K562 (cell line): ENCODE measurements at regions not wholly inside any gene's neighbourhood (a gene's known extent, or its start where the extent isn't known, plus 50 kb on each side); places are given as distances from the start of the nearest gene placed in this dataset.

ENCODE experiments used
- CBX5 ChIP-seq: IDR thresholded peaks from 2 replicates; pipeline ENCODE4 v1.6.1; 2014; ENCODE audit warnings: low read depth, borderline replicate concordance
- EZH2 ChIP-seq: IDR thresholded peaks from 2 replicates; pipeline ENCODE4 v1.6.1; 2012; ENCODE audit warnings: low read depth, mild to moderate bottlenecking, inconsistent platforms, low read length, borderline replicate concordance
- FOXP1 ChIP-seq: sonication (generic); formaldehyde crosslinking; IDR thresholded peaks from 2 replicates; pipeline ENCODE4 v1.8.0; 2022; ENCODE audit warnings: mild to moderate bottlenecking, missing genetic modification reagents
- SIN3A ChIP-seq, 2 experiments: fragments of 150-350 bp in 1 of 2; IDR thresholded peaks; 2 replicates each; pipeline ENCODE4 v1.6.1; 2011 to 2016; ENCODE audit warnings: borderline replicate concordance in 2 of 2, low read depth in 2 of 2, low read length in 2 of 2, mild to moderate bottlenecking in 2 of 2, moderate library complexity in 2 of 2; ENCODE audit not compliant: control insufficient read depth in 1 of 2
- SMAD3 ChIP-seq: fragments of 450-650 bp; formaldehyde crosslinking; conservative IDR thresholded peaks from 2 replicates; pipeline ENCODE4 v1.4.0; 2020; ENCODE audit warnings: mild to moderate bottlenecking
- SREBF1 ChIP-seq: fragments of 150-350 bp; IDR thresholded peaks from 2 replicates; pipeline ENCODE4 v1.6.1; 2014; ENCODE audit warnings: antibody characterized with exemption, low read depth, low read length, borderline replicate concordance
- TCF7 ChIP-seq: sonication (generic); IDR thresholded peaks from 2 replicates; pipeline ENCODE4 v1.6.1; 2016; ENCODE audit warnings: antibody characterized with exemption, borderline replicate concordance
- TEAD1 ChIP-seq, 2 experiments: fragments of 450-650 bp in 1 of 2; sonication (generic) in 1 of 2; formaldehyde crosslinking; IDR thresholded peaks; 2 replicates each; pipeline versions ENCODE4 v1.4.0 to v1.8.0; 2020 to 2022; ENCODE audit warnings: mild to moderate bottlenecking in 2 of 2, missing genetic modification reagents in 1 of 2
- TEAD4 ChIP-seq, 2 experiments: sonication (generic) in 1 of 2; formaldehyde crosslinking in 1 of 2; IDR thresholded peaks; 2 replicates each; pipeline versions ENCODE4 v1.6.1 to v1.8.0; 2012 to 2022; ENCODE audit warnings: borderline replicate concordance in 1 of 2, inconsistent platforms in 1 of 2, low read length in 1 of 2, mild to moderate bottlenecking in 1 of 2, missing genetic modification reagents in 1 of 2
- ZBTB17 ChIP-seq: fragments of 450-650 bp; formaldehyde crosslinking; IDR thresholded peaks from 2 replicates; pipeline ENCODE4 v1.4.0; 2020; ENCODE audit warnings: mild to moderate bottlenecking
- ZBTB8A ChIP-seq: fragments of 450-650 bp; IDR thresholded peaks from 2 replicates; pipeline ENCODE4 v1.6.1; 2018; ENCODE audit warnings: mild to moderate bottlenecking, moderate library complexity; ENCODE audit not compliant: partially characterized antibody
- TF ChIP-seq, protein P1 (sequence below), 3 experiments: IDR thresholded peaks in 2 of 3; conservative IDR thresholded peaks in 1 of 3; 2 replicates each; pipeline ENCODE4 v1.5.1; 2011 to 2012; ENCODE audit warnings: low read length in 3 of 3, mild to moderate bottlenecking in 3 of 3, control low read depth in 2 of 3, improper control_type of control experiment in 1 of 3, inconsistent platforms in 1 of 3, low read depth in 1 of 3, mixed read lengths in 1 of 3, moderate library complexity in 1 of 3; ENCODE audit not compliant: insufficient read depth in 2 of 3
- TF ChIP-seq, protein P2 (sequence below), 2 experiments: fragments of 450-650 bp in 1 of 2; sonication (generic) in 1 of 2; formaldehyde crosslinking in 1 of 2; IDR thresholded peaks in 1 of 2; conservative IDR thresholded peaks in 1 of 2; 2 replicates each; pipeline versions ENCODE4 v1.6.1 to v1.8.1; 2016 to 2023; ENCODE audit warnings: mild to moderate bottlenecking in 2 of 2, moderate library complexity in 2 of 2, inconsistent platforms in 1 of 2, missing genetic modification reagents in 1 of 2
- TF ChIP-seq, protein P3 (sequence below): sonication (generic); formaldehyde crosslinking; IDR thresholded peaks from 2 replicates; pipeline ENCODE4 v1.8.0; 2022; ENCODE audit warnings: mild to moderate bottlenecking, low read depth, missing genetic modification reagents

DNA sequence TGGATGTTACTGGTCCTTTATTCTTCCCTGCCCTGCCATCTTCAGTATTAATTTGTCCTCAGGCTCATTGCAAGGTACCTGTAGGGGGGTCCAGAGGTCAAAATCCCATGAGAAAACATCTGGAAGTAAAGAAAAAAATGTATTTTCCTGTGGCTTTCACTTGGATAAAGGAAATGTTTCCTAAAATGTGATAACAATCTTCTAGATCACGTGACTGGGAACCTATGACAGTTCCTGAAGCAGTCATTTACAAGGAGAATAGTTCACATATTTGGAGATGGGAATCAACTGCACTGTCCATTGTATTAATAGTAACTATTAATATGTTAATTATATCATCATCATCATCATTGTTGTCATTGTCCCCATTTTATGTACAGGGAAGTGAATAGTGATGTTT, 915.1 kb upstream of the EEF2KMT start:
- TF ChIP-seq, protein P1, sequence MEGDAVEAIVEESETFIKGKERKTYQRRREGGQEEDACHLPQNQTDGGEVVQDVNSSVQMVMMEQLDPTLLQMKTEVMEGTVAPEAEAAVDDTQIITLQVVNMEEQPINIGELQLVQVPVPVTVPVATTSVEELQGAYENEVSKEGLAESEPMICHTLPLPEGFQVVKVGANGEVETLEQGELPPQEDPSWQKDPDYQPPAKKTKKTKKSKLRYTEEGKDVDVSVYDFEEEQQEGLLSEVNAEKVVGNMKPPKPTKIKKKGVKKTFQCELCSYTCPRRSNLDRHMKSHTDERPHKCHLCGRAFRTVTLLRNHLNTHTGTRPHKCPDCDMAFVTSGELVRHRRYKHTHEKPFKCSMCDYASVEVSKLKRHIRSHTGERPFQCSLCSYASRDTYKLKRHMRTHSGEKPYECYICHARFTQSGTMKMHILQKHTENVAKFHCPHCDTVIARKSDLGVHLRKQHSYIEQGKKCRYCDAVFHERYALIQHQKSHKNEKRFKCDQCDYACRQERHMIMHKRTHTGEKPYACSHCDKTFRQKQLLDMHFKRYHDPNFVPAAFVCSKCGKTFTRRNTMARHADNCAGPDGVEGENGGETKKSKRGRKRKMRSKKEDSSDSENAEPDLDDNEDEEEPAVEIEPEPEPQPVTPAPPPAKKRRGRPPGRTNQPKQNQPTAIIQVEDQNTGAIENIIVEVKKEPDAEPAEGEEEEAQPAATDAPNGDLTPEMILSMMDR (IDR thresholded peaks at IDR 0.05 in 2 of 3, conservative IDR thresholded peaks at IDR 0.05 in 1 of 3; ENCODE audit: insufficient read depth in 2 of 3, low read depth in 1 of 3, low read length in 3 of 3), result no peak
- no peak for TF ChIP-seq CBX5
- no peak for TF ChIP-seq SIN3A (IDR thresholded peaks at IDR 0.05; ENCODE audit: borderline replicate concordance in 2 of 2, control insufficient read depth in 1 of 2, low read depth in 2 of 2, low read length in 2 of 2)
- TF ChIP-seq ZBTB8A, result no peak
- TF ChIP-seq, protein P2, sequence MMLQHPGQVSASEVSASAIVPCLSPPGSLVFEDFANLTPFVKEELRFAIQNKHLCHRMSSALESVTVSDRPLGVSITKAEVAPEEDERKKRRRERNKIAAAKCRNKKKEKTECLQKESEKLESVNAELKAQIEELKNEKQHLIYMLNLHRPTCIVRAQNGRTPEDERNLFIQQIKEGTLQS (IDR thresholded peaks at IDR 0.05), result no peak
- TF ChIP-seq, protein P2 (CRISPR knock-in tag; conservative IDR thresholded peaks at IDR 0.05), result no peak
- TF ChIP-seq EZH2, result no peak
- no peak for TF ChIP-seq TCF7
- TF ChIP-seq, protein P3, sequence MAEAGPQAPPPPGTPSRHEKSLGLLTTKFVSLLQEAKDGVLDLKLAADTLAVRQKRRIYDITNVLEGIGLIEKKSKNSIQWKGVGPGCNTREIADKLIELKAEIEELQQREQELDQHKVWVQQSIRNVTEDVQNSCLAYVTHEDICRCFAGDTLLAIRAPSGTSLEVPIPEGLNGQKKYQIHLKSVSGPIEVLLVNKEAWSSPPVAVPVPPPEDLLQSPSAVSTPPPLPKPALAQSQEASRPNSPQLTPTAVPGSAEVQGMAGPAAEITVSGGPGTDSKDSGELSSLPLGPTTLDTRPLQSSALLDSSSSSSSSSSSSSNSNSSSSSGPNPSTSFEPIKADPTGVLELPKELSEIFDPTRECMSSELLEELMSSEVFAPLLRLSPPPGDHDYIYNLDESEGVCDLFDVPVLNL (CRISPR knock-in tag), result no peak
- TF ChIP-seq TEAD1 (CRISPR knock-in tag; IDR thresholded peaks at IDR 0.05), result no peak
- no peak for TF ChIP-seq TEAD4 (IDR thresholded peaks at IDR 0.05; ENCODE audit: low read length)
- TF ChIP-seq TEAD4 (CRISPR knock-in tag; IDR thresholded peaks at IDR 0.05; ENCODE audit: borderline replicate concordance), result no peak
- TF ChIP-seq FOXP1 (CRISPR knock-in tag), result no peak
- no peak for TF ChIP-seq SREBF1
- no peak for TF ChIP-seq SMAD3 (CRISPR knock-in tag)
- no peak for TF ChIP-seq ZBTB17 (CRISPR knock-in tag)
